Activated T-helper 2 cell treated with anti-CD3 and anti-CD28 coated beads, Interferon-gamma antibody, Interleukin-2, Interleukin-4, amounts not matched to agents 10 μg/mL and 5 μg/mL and 100 μg/mL, durations not matched to agents 14 hours and 24 hours and 36 hours (primary cell): ENCODE measurements at regions not wholly inside any gene's neighbourhood (a gene's known extent, or its start where the extent isn't known, plus 50 kb on each side); places are given as distances from the start of the nearest gene placed in this dataset.

ENCODE experiments used
- DNase-seq: peaks from one replicate; pipeline ENCODE4 v3.0.0; 2021; ENCODE audit warnings: low spot score
- H3K27ac Mint-ChIP-seq: one replicate; pipeline ENCODE4 v1.8.0; 2021; ENCODE audit warnings: mixed read lengths
- H3K27me3 Mint-ChIP-seq: one replicate; pipeline ENCODE4 v1.8.0; 2021; ENCODE audit warnings: low read depth, mixed read lengths
- H3K36me3 Mint-ChIP-seq: one replicate; pipeline ENCODE4 v1.8.0; 2021; ENCODE audit warnings: low read depth, mixed read lengths
- H3K4me1 Mint-ChIP-seq: one replicate; pipeline ENCODE4 v1.8.0; 2021; ENCODE audit warnings: low read depth, mixed read lengths
- H3K4me3 Mint-ChIP-seq: one replicate; pipeline ENCODE4 v1.8.0; 2021; ENCODE audit warnings: low read depth, mild to moderate bottlenecking, moderate library complexity, mixed read lengths
- H3K9me3 Mint-ChIP-seq: one replicate; pipeline ENCODE4 v1.8.0; 2021; ENCODE audit warnings: mixed read lengths
- intact Hi-C: fragments of 100-400 bp; cut with micrococcal nuclease; formaldehyde crosslinking; loops from one replicate; pipeline ENCODE4 v1.15.1; 2023

GRCh38 chr6:21952367-21952766, 344.5 kb downstream of the PRL start:
- Mint-ChIP-seq H3K9me3 (no peaks in the 10 kb centered on the region), H3K4me3 (no peak overlapping the region), H3K36me3 (no peaks in the 10 kb centered on the region), H3K27ac (no peak overlapping the region), H3K4me1 (peaks cover 32% of the 10 kb centered on the region), H3K27me3 (no peaks in the 10 kb centered on the region)
- intact Hi-C loops, result loop anchor here (5.0 kb wide), 1 partner anchor 40 kb away; no protein-coding TSS in a partner anchor
- DNase-seq, result no peak

GRCh38 chr6:21953831-21954801, 342.7 kb downstream of the PRL start:
- Mint-ChIP-seq H3K4me3 (no peak overlapping the region), H3K36me3 (no peaks in the 10 kb centered on the region), H3K4me1 (peaks cover 26% of the 10 kb centered on the region), H3K27me3 (no peaks in the 10 kb centered on the region), H3K9me3 (no peaks in the 10 kb centered on the region), H3K27ac (peak overlapping the region; percentile 12)
- intact Hi-C loops, result loop anchor here (5.0 kb wide), 1 partner anchor 38 kb away; no protein-coding TSS in a partner anchor
- no peak for DNase-seq

GRCh38 chr6:21955053-21955595, 341.7 kb downstream of the PRL start:
- Mint-ChIP-seq H3K4me1 (peaks cover 18% of the 10 kb centered on the region), H3K9me3 (no peaks in the 10 kb centered on the region), H3K27me3 (no peaks in the 10 kb centered on the region), H3K4me3 (no peak overlapping the region), H3K27ac (no peak overlapping the region), H3K36me3 (no peaks in the 10 kb centered on the region)
- intact Hi-C loops, result no loop called here
- no peak for DNase-seq

GRCh38 chr6:21955951-21956350, 340.9 kb downstream of the PRL start:
- no peaks in the 10 kb centered on the region for H3K27me3 Mint-ChIP-seq
- H3K36me3 Mint-ChIP-seq, result no peaks in the 10 kb centered on the region
- no peak overlapping the region for H3K27ac Mint-ChIP-seq
- H3K4me3 Mint-ChIP-seq, result no peak overlapping the region
- H3K4me1 Mint-ChIP-seq, result peaks cover 15% of the 10 kb centered on the region
- no peaks in the 10 kb centered on the region for H3K9me3 Mint-ChIP-seq
- no peak for DNase-seq
- intact Hi-C loops, result no loop called here

GRCh38 chr6:21958428-21958827, 338.4 kb downstream of the PRL start:
- no peaks in the 10 kb centered on the region for H3K27me3 Mint-ChIP-seq
- H3K9me3 Mint-ChIP-seq, result no peaks in the 10 kb centered on the region
- H3K36me3 Mint-ChIP-seq, result no peaks in the 10 kb centered on the region
- DNase-seq, result no peak
- intact Hi-C loops, result no loop called here
- H3K4me3 Mint-ChIP-seq, result no peak overlapping the region
- no peak overlapping the region for H3K27ac Mint-ChIP-seq
- peaks cover 5% of the 10 kb centered on the region for H3K4me1 Mint-ChIP-seq

- Mint-ChIP-seq H3K4me3 (no peak overlapping the region), H3K27ac (no peak overlapping the region), H3K27me3 (no peaks in the 10 kb centered on the region), H3K36me3 (no peaks in the 10 kb centered on the region), H3K4me1 (peaks cover 8% of the 10 kb centered on the region), H3K9me3 (no peaks in the 10 kb centered on the region)
- DNase-seq, result no peak
- intact Hi-C loops, result no loop called here
Observed at GRCh38 chr6:21961226-21961625, 335.6 kb downstream of the PRL start.

GRCh38 chr6:21965016-21965415, 331.8 kb downstream of the PRL start:
- peaks cover 8% of the 10 kb centered on the region for H3K4me1 Mint-ChIP-seq
- H3K4me3 Mint-ChIP-seq, result no peak overlapping the region
- H3K27me3 Mint-ChIP-seq, result no peaks in the 10 kb centered on the region
- intact Hi-C loops, result no loop called here
- no peaks in the 10 kb centered on the region for H3K36me3 Mint-ChIP-seq
- DNase-seq, result no peak
- no peak overlapping the region for H3K27ac Mint-ChIP-seq
- H3K9me3 Mint-ChIP-seq, result no peaks in the 10 kb centered on the region

- H3K4me1 Mint-ChIP-seq, result peaks cover 8% of the 10 kb centered on the region
- intact Hi-C loops, result no loop called here
- H3K27ac Mint-ChIP-seq, result no peak overlapping the region
- no peaks in the 10 kb centered on the region for H3K36me3 Mint-ChIP-seq
- no peaks in the 10 kb centered on the region for H3K9me3 Mint-ChIP-seq
- no peak overlapping the region for H3K4me3 Mint-ChIP-seq
- DNase-seq, result no peak
- no peaks in the 10 kb centered on the region for H3K27me3 Mint-ChIP-seq
Observed at GRCh38 chr6:21965953-21966539, 330.8 kb downstream of the PRL start.

GRCh38 chr6:21967056-21967974, 329.5 kb downstream of the PRL start:
- H3K27me3 Mint-ChIP-seq, result no peaks in the 10 kb centered on the region
- H3K27ac Mint-ChIP-seq, result no peak overlapping the region
- H3K4me3 Mint-ChIP-seq, result no peak overlapping the region

GRCh38 chr6:21968411-21968810, 328.4 kb downstream of the PRL start:
- Mint-ChIP-seq H3K4me1 (peaks cover 10% of the 10 kb centered on the region), H3K36me3 (no peaks in the 10 kb centered on the region), H3K4me3 (no peak overlapping the region), H3K27me3 (no peaks in the 10 kb centered on the region), H3K27ac (no peak overlapping the region), H3K9me3 (no peaks in the 10 kb centered on the region)
- intact Hi-C loops, result no loop called here
- DNase-seq, result no peak

More at GRCh38 chr6:21967056-21967974, 329.5 kb downstream of the PRL start:
- Mint-ChIP-seq H3K36me3 (no peaks in the 10 kb centered on the region), H3K9me3 (no peaks in the 10 kb centered on the region), H3K4me1 (peaks cover 10% of the 10 kb centered on the region)
- intact Hi-C loops, result no loop called here
- no peak for DNase-seq

GRCh38 chr6:21969192-21969591, 327.6 kb downstream of the PRL start:
- no peak for DNase-seq
- Mint-ChIP-seq H3K36me3 (no peaks in the 10 kb centered on the region), H3K9me3 (no peaks in the 10 kb centered on the region), H3K27me3 (no peaks in the 10 kb centered on the region), H3K27ac (no peak overlapping the region), H3K4me3 (no peak overlapping the region), H3K4me1 (peaks cover 10% of the 10 kb centered on the region)
- intact Hi-C loops, result no loop called here

GRCh38 chr6:21970569-21971300, 326.1 kb downstream of the PRL start:
- Mint-ChIP-seq H3K36me3 (no peaks in the 10 kb centered on the region), H3K27ac (no peak overlapping the region), H3K4me1 (peaks cover 2% of the 10 kb centered on the region), H3K9me3 (no peaks in the 10 kb centered on the region), H3K27me3 (no peaks in the 10 kb centered on the region), H3K4me3 (no peak overlapping the region)
- intact Hi-C loops, result no loop called here
- DNase-seq, result no peak
